K562 (cell line): ENCODE measurements at regions not wholly inside any gene's neighbourhood (a gene's known extent, or its start where the extent isn't known, plus 50 kb on each side); places are given as distances from the start of the nearest gene placed in this dataset.
"Not testable (repeated sequence)": the region's sequence is repeated elsewhere in the genome, so short reads cannot be mapped to it uniquely, and the experiment has no call there.

ENCODE experiments used
- FIP1L1 ChIP-seq: fragments of 200-400 bp; formaldehyde crosslinking; IDR thresholded peaks from 2 replicates; pipeline ENCODE4 v1.6.1; 2018; ENCODE audit warnings: mild to moderate bottlenecking, low read depth, low read length; ENCODE audit not compliant: poor library complexity, severe bottlenecking
- IRF2 ChIP-seq: sonication (generic); formaldehyde crosslinking; IDR thresholded peaks from 2 replicates; pipeline ENCODE4 v1.8.1; 2022; ENCODE audit warnings: mild to moderate bottlenecking, missing genetic modification reagents
- MCM3 ChIP-seq: fragments of 450-650 bp; IDR thresholded peaks from 2 replicates; pipeline ENCODE4 v1.6.1; 2016
- NFIC ChIP-seq: fragments of 450-650 bp; IDR thresholded peaks from 2 replicates; pipeline ENCODE4 v1.6.1; 2017; ENCODE audit warnings: mild to moderate bottlenecking, inconsistent platforms
- NRF1 ChIP-seq, 2 experiments: fragments of 450-650 bp; IDR thresholded peaks in 1 of 2; conservative IDR thresholded peaks in 1 of 2; 2 replicates each; pipeline ENCODE4 v1.6.1; 2014; ENCODE audit warnings: mild to moderate bottlenecking in 2 of 2
- POLR2G ChIP-seq: fragments of 200-400 bp; formaldehyde crosslinking; IDR thresholded peaks from 2 replicates; pipeline ENCODE4 v1.6.1; 2017; ENCODE audit warnings: low read depth, mild to moderate bottlenecking, antibody characterized with exemption, low read length, moderate library complexity
- SMC3 ChIP-seq: conservative IDR thresholded peaks from 2 replicates; pipeline ENCODE4 v1.6.1; 2011; ENCODE audit warnings: low read depth, low read length, improper control_type of control experiment; ENCODE audit not compliant: insufficient read depth

GRCh38 chr15:84503101-84503500 is 97.7 kb upstream of the ZSCAN2 start:
- TF ChIP-seq MCM3; POLR2G; SMC3; NRF1 (conservative IDR thresholded peaks at IDR 0.05 in 1 of 2, IDR thresholded peaks at IDR 0.05 in 1 of 2); FIP1L1; IRF2; NFIC: not testable (repeated sequence)
